GM21825 (cell line): ENCODE measurements at regions not wholly inside any gene's neighbourhood (a gene's known extent, or its start where the extent isn't known, plus 50 kb on each side); places are given as distances from the start of the nearest gene placed in this dataset.
A peak's percentile ranks its signal among the peaks of the same experiment; 100 is the strongest.
"Not testable (repeated sequence)": the region's sequence is repeated elsewhere in the genome, so short reads cannot be mapped to it uniquely, and the experiment has no call there.

Experiments used
- ATAC-seq: cut with Tn5 transposase; IDR thresholded peaks from one replicate; pipeline ENCODE4 v1.9.1; 2021; ENCODE audit warnings: mild to moderate bottlenecking, moderate library complexity; ENCODE audit not compliant: unreplicated experiment

DNA sequence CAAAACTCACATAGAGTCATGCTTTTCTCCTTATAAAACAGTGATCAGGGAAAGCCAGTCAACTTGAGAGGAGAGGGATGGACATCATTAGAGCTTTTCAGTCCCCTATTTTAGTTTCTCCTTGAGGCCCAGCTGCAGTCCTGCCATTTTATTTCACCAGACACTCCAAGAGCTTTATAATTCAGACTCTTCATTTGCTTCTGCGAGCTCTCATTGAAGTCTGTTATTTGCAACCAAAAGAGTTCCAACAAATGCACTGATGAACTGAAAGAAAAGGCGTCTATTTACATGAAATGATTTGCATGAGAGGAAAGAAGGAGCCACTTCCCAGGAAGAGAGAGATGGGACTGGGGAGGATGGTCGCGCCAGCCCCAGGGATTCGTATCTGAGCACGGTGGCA, 86.8 kb downstream of the NDUFA12 start:
- ATAC-seq, result no peak

DNA sequence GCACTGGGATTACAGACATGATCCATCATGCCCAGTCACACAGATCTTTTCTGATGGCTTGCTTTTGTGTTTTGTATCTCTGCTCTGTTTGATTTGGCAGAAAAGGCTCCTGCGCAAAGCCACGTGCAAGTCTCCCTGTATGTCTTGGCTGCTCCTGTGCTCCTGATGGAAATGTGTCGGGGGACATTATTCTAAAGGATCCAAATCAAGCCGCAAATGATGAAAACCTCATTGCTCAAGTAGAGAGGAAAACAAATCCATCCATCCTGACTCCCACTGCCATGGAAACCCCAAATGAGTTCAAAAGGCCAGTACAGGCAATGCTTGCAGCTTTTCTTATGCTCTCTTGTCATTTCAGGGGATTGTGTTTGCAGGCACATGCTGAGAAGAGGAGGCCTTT, 93.8 kb downstream of the NDUFA12 start:
- no peak for ATAC-seq

- not testable (repeated sequence) for ATAC-seq
Measured at GRCh38 chr12:94905749-94906148, 97.7 kb downstream of the NDUFA12 start.

DNA sequence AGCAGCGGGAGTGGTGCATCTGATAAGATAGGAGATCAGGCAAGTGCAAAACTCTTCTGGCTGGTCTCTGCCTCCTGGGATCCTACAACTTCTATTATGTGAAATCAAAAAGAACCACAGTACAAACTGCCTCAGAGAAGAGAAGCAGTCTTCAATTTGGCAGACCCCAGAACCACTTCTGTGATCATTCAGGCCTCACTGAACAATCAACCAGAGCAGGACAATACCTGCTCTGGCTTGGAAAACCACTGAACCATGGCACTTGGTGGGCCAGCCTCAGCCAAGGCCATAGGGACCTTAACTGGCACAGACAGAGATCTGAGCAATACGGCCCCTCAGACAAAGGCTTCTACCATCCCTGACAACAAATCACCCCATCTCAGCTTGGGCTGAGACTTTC, 103.0 kb downstream of the NDUFA12 start:
- no peak for ATAC-seq

DNA sequence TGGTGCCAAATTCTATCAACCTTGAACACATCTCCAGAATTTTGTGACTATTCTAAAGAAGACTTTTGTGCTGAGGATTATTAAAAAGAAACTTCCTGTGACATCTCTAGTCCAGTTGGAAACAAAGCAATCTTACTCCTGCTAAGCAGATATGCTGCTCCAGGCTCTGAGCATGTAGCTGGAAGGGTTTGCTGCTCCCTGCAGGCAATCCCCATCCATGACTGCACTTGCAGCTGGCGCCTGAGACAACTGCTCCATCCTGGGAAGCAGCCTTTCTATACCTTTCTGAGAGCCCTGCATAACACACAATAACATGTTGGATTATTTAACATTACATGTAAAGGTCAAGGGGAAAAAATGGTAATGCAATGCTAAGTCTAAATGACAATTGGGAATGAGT, 105.1 kb downstream of the NDUFA12 start:
- no peak for ATAC-seq

DNA sequence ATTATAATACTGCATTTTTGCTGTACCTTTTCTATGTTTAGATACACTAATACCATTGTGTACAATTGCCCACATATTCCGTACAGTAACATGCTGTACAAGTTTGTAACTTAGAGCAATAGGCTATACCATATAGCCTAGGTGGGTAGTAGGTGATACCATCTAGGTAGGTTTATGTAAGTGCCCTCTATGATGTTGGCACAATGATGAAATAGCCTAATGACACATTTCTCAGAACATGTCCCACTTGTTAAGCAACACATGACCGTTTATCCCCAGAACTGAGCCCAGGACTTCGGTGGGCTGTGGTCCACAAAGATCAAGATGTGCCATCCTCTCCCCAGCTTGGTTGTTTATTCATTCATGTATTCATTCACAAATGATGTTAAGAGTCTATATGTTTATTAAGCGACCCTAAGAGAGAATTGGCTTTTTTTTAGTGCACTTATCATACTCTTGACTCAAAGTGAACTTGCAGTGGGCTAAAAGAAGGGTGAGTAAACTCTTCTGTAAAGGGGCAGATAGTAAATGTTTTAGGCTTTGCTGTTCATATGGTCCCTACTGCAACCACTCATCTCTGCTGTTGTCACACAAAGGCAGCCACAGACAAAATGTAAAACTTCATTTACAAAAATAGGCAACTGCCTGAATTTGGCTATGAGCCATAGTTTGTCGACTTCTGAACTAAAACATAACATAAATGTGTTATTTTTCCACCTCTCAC, 110.8 kb downstream of the NDUFA12 start:
- no peak for ATAC-seq

DNA sequence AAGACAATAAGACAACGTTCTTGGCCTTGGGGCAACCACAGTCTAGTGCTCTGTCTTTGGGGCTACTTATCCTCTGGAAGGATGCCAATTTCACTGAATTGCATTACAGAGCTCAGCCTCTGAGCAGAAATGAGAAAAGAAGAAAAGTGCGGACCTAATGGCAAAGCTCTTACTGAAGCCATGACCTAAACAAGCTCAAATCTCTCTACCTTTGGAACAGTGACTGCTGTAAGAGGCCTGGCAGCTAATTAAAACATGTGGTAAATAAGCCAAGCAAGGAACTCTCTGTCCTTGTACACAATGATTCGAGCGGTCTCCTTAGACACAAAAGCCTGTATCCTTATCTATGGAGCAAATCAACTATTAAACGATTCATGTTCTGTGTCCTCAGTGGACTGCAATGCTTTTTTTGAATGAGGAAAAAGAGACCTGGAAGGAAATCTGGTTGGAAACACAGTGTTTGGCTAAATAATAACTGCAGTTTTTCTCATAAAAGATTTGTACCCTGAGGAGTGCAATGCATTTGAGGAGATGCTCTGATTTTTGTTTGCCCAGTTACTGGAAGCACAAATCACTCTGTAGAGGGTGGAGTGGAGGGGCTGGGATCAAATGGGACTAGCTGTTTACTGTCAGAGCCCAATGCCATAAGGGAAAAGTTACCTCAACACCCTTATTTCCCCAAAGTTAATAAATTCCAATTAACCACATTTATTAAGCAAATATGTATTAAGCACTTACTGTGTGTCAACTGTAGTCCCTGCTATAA, 113.9 kb downstream of the NDUFA12 start:
- no peak for ATAC-seq

DNA sequence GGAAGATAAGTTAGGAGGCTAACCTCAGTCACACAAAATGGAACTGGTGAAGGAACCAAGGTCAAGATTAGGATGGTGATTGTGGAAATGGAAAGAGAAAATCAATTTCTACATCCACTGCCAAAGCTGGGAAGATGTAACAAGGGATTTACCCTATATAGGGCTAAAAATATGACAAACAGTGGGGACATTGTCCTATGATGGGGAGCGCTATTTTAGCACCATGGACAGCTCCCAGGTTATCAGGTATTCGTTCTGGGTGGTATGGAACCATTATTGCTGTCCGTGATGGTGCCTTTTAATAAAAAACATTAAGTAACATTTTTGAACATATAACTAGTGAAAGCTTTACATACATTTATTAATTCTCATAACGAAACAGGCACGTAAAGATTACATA, 124.0 kb downstream of the NDUFA12 start:
- ATAC-seq, result no peak

DNA sequence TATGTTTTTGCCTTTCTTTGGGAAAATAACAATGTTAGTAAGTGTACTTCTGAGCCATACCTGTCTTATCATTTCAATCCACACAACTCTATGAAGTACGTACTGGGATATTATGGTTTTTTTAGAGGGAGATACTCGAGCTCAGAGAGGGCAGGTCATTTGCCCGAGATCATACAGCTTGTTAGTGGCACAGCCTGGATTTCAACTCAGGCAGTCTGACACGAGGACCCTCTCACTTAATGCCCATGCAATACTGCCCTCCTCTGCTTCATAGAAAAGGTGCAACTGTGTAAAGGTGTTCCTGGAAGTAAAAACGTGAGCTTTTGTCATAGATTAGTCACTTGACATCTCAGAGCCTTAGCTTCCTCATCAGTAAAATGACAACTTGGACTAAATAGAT, 128.0 kb downstream of the NDUFA12 start:
- peak; percentile 50 for ATAC-seq

DNA sequence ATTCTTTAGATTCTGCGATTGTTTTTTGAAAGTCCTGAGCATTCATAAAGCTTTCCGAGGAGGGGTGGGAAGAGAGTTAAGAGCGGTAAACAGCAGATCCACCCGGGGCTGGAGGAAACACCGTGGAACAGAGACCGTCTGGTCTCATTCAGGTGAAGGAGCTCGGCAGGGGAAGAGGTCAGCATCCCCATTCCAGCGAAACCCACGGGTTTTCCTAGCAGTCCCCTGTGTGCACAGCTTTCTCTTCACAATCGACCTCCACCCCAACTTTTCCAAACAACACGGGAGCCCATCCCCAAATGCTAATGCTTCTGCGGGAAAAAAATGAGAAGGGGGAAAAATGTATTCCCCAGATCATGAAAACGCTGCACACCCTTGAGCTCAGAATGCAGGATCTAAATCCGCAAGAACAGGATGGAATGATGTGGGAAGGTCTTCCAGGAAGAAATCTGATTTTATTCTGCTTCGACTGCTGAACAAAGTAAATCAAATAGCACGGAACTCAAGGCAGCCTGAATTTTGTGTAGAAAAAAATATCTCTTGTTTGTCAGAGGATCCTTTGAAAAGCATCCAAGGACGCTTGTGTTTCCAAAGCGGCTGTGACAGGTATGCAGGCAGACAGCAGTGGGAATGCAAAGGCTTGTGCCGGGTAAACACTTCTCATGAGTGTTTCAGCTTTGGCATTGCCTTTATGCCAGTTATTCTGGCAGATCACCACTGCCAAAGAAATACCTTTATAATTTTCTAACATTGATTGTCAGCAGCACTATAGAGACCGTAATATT, 128.8 kb downstream of the NDUFA12 start:
- no peak for ATAC-seq

- peak; percentile 69 for ATAC-seq
Measured at GRCh38 chr12:94873734-94874517, 129.6 kb downstream of the NDUFA12 start.

GRCh38 chr12:94872971-94873733, 130.3 kb downstream of the NDUFA12 start:
- ATAC-seq, result peak; percentile 28

DNA sequence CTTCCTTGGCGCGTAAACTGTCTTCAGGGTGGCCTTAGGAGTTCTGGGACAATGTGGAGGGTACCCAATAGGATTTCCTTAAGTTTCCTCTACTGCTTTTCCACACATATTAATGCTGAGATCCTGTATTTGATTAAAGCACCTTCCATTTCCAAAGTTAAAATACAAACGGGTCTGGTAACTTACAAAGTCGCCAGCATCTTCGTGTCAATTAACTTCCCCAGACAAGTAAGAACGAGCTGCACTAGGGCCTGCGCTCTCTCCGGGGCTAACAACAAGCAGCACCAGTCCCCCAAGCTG, 130.9 kb downstream of the NDUFA12 start:
- ATAC-seq, result no peak

DNA sequence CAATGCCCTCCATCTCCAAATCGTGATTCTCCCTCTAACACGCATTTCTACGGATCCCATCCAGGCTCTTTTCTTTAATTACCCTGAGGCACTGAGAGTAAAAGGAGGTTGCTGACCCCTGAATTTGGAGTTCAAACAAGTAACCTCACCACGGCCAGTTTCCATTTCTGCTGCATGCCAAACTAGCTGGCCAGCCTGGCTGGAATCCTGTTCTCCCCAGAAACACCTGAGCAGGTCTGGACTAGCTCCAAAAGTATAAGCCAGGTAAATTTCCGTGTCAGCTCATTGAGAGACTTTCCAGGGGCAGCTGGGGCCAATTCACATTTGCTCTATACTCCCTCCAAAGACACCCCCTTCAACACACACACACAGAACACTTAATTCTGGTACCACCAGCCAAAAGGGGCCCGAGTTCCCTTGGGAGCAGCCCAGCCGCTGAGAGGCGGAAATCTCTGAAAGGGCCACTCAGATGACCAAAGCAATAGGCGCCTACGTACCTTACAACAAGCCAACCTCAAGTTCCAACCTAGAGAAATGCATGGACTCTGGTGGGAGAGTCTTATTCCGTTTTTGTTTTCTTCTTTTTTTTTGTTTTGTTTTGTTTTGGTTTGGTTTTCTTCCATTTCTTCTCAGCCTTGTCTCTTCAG, 131.4 kb downstream of the NDUFA12 start:
- no peak for ATAC-seq

GRCh38 chr12:94870511-94870910, 133.0 kb downstream of the NDUFA12 start:
- ATAC-seq, result no peak

DNA sequence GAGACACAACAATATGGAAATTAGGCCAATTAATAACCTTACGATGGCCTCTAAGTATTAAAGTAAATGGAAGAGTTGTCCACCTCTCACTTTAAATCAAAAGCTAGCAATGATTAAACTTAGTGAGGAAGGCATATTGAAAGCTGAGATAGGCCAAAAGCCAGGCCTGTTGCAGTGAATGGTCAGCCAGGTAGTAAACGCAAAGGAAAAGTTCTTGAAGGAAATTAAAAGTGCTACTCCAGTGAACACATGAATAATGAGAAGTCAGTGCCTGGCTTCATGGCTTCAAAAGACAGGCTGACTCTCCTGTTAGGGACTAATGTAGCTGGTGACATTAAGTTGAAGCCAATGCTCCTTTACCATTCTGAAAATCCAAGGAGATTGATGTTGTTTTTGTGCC, 135.3 kb downstream of the NDUFA12 start:
- no peak for ATAC-seq

DNA sequence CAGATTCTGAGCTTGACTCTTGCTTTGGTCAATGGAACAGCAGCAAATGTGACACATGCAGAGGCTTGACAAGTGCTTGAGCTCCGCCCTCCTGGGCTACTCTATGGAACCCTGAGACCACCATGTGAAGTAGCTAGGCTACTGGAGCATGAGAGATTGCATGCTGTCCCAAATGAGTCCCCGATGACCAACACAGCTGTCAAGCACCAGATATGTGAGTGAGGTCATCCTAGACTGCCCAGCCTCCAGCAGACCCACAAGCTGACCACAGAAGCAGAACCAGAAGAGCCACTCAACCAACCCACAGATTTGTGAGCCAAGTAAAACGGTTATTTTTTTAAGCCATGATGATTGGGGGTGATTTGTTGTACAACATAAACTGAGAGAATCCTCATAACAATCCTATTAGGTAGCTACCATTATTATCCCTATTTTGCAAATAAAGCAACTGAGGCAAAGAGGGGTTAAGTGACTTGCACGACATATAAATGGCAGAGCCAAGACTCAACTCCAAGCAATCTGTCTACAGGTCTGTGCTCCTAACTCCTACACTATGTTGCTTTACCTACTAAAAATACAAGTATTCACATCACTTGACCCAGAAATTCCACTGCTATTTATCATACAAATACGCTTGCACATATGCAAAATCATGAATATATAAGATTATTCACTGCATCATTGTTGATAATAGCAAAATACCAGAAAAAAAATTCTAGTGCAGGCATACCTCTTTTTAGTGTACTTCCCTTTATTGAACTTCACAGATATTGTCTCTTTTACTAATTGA, 136.2 kb downstream of the NDUFA12 start:
- ATAC-seq, result no peak

DNA sequence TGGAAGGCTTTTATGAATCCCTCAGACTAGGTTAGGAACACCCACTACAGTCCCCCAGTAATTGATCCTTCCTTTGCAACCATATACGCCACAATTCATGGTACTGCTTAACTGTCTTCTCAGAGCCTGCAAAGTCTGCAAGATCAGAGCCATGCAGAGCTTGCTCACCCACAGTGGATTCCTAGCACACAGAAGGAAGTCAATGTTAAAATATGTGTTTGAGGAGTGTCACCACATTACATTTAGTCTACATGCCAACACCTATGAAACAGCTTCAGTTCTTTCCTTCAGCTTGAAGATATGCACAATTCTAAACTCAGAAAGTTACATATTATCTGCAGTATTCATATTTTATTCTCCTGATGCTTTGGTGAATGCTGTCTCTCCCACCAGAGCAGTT, 138.5 kb downstream of the NDUFA12 start:
- no peak for ATAC-seq
